ENCODE measurements at regions not wholly inside any gene's neighbourhood (a gene's known extent, or its start where the extent isn't known, plus 50 kb on each side); places are given as distances from the start of the nearest gene placed in this dataset.

GRCh38 chr12:25387732-25388050 lies 137.0 kb upstream of the KRAS start:
- intact Hi-C loops (cut with DNase I): loop anchor here (1.0 kb wide), 2 partner anchors 176 to 192 kb away; partner anchors contain the start of genes DNAI7 and ETFRF1
- Histone ChIP-seq H3K9me3 (no peaks in the 10 kb centered on the region), H3K27ac (peak overlapping the region; percentile 100), H3K4me3 (no peak overlapping the region), H3K36me3 (no peaks in the 10 kb centered on the region), H3K4me1 (peaks cover 0 to 7% of the 10 kb centered on the region in 2 donors), H3K27me3 (no peaks in the 10 kb centered on the region)
- TF ChIP-seq CTCF (IDR thresholded peaks at IDR 0.05): no peak
- DNase-seq (ENCODE audit: low spot score in 2 of 2): no peak

GRCh38 chr12:25386831-25387731 lies 136.4 kb upstream of the KRAS start:
- H3K9me3 ChIP-seq: no peaks in the 10 kb centered on the region
- peak overlapping the region; percentile 100 for H3K27ac ChIP-seq
- H3K4me1 ChIP-seq: peaks cover 0 to 7% of the 10 kb centered on the region in 2 donors
- H3K27me3 ChIP-seq: no peaks in the 10 kb centered on the region
- intact Hi-C loops (cut with DNase I): loop anchor here (1.0 kb wide), 2 partner anchors 176 to 192 kb away; partner anchors contain the start of genes DNAI7 and ETFRF1
- no peaks in the 10 kb centered on the region for H3K36me3 ChIP-seq
- peak; percentile 69 to 86 (median 84) for TF ChIP-seq CTCF (IDR thresholded peaks at IDR 0.05)
- peak in 1 of 2 donors; percentile 92 for DNase-seq (ENCODE audit: low spot score in 2 of 2)
- peak overlapping the region; percentile 76 to 84 for H3K4me3 ChIP-seq

GRCh38 chr12:25384893-25385248 lies 134.1 kb upstream of the KRAS start:
- Histone ChIP-seq H3K9me3 (no peaks in the 10 kb centered on the region), H3K4me1 (peaks cover 0 to 7% of the 10 kb centered on the region in 2 donors), H3K27me3 (no peaks in the 10 kb centered on the region), H3K27ac (peak overlapping the region; percentile 100), H3K36me3 (no peaks in the 10 kb centered on the region), H3K4me3 (peak overlapping the region; percentile 76 to 84)
- no peak for TF ChIP-seq CTCF (IDR thresholded peaks at IDR 0.05)
- intact Hi-C loops (cut with DNase I): no loop called here
- no peak for DNase-seq (ENCODE audit: low spot score in 2 of 2)

- Histone ChIP-seq H3K4me3 (peak overlapping the region; percentile 76 to 84), H3K9me3 (no peaks in the 10 kb centered on the region), H3K4me1 (peaks cover 0 to 7% of the 10 kb centered on the region in 2 donors), H3K27ac (peak overlapping the region; percentile 100), H3K27me3 (no peaks in the 10 kb centered on the region), H3K36me3 (no peaks in the 10 kb centered on the region)
- no peak for DNase-seq (ENCODE audit: low spot score in 2 of 2)
- no peak for TF ChIP-seq CTCF (IDR thresholded peaks at IDR 0.05)
- intact Hi-C loops (cut with DNase I): no loop called here
Observed at GRCh38 chr12:25384038-25384892, 133.5 kb upstream of the KRAS start.

GRCh38 chr12:25382311-25383106 lies 131.8 kb upstream of the KRAS start:
- no peak for DNase-seq (ENCODE audit: low spot score in 2 of 2)
- intact Hi-C loops (cut with DNase I): no loop called here
- no peak for TF ChIP-seq CTCF (IDR thresholded peaks at IDR 0.05)
- Histone ChIP-seq H3K4me1 (peaks cover 0 to 7% of the 10 kb centered on the region in 2 donors), H3K27ac (no peak overlapping the region), H3K9me3 (no peaks in the 10 kb centered on the region), H3K36me3 (no peaks in the 10 kb centered on the region), H3K27me3 (no peaks in the 10 kb centered on the region), H3K4me3 (no peak overlapping the region)
